Parathyroid adenoma (tissue), 2 donors: ENCODE measurements at regions not wholly inside any gene's neighbourhood (a gene's known extent, or its start where the extent isn't known, plus 50 kb on each side); places are given as distances from the start of the nearest gene placed in this dataset.

Source experiments
- H2AFZ ChIP-seq: fragments of 300-600 bp; sonication (generic); one replicate; pipeline ENCODE4 v1.7.0; 2017; ENCODE audit warnings: antibody characterized with exemption, mild to moderate bottlenecking
- H3K27ac ChIP-seq: fragments of 300-600 bp; sonication (generic); one replicate; pipeline ENCODE4 v1.7.0; 2017
- H3K27me3 ChIP-seq: fragments of 300-600 bp; sonication (generic); one replicate; pipeline ENCODE4 v1.7.0; 2017; ENCODE audit warnings: low read length; ENCODE audit not compliant: control insufficient read depth, insufficient read depth
- H3K36me3 ChIP-seq: fragments of 300-600 bp; sonication (generic); one replicate; pipeline ENCODE4 v1.7.0; 2017; ENCODE audit warnings: low read length; ENCODE audit not compliant: control insufficient read depth, insufficient read depth
- H3K4me1 ChIP-seq: fragments of 300-600 bp; sonication (generic); one replicate; pipeline ENCODE4 v1.7.0; 2017; ENCODE audit warnings: control low read depth
- H3K4me2 ChIP-seq: fragments of 300-600 bp; sonication (generic); one replicate; pipeline ENCODE4 v1.7.0; 2017; ENCODE audit warnings: low read length
- H3K4me3 ChIP-seq: fragments of 300-600 bp; sonication (generic); one replicate; pipeline ENCODE4 v1.7.0; 2017; ENCODE audit warnings: low read depth, low read length
- H3K79me2 ChIP-seq: fragments of 300-600 bp; sonication (generic); one replicate; pipeline ENCODE4 v1.7.0; 2017; ENCODE audit warnings: control low read depth
- H3K9ac ChIP-seq: fragments of 300-600 bp; sonication (generic); one replicate; pipeline ENCODE4 v1.7.0; 2017; ENCODE audit warnings: mild to moderate bottlenecking
- H3K9me3 ChIP-seq: fragments of 300-600 bp; sonication (generic); one replicate; pipeline ENCODE4 v1.7.0; 2017; ENCODE audit warnings: low read length; ENCODE audit not compliant: control insufficient read depth
- CTCF ChIP-seq: fragments of 300-600 bp; sonication (generic); IDR thresholded peaks from one replicate; pipeline ENCODE4 v1.7.0; 2017; ENCODE audit warnings: antibody characterized with exemption, mild to moderate bottlenecking
- donor health status: primary hyperparathyroidism.

DNA sequence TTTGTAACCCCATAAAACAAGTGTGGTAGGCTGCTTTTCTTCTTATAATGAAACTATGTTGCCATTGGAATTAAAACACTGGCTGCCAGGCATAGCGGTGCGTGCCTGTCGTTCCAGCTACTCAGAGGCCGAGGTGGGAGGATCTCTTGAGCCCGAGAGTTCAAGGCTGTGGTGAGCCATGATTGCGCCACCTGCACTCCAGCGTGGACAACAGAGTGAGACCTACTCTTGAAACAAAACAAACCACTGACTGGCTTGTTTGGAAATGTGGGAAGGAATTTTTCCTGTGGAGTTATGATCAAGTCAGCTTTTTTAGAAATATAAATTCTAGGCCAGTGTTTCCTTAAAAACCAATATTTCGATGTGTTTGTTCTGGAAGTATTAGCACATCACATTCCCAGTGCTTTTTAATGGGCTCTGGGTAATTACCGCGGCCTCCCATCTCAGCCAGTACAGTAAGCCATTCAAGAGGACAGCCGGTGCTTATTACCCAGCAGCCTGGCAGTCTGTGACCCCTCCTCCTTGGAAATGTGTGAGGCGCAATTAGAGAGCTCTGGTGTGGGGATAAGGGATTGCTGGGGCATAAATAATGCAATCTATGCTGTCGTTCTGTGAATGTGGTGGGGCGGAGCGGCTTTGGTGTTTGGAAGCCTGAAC lies 58.3 kb upstream of the TRAK1 start:
- Histone ChIP-seq H3K27me3 (no peaks in the 10 kb centered on the region), H3K27ac (no peak overlapping the region), H3K79me2 (peaks cover 66% of the 10 kb centered on the region), H3K4me2 (no peak overlapping the region), H2AFZ (no peak overlapping the region), H3K36me3 (no peaks in the 10 kb centered on the region), H3K9ac (no peak overlapping the region), H3K4me3 (no peak overlapping the region), H3K9me3 (no peaks in the 10 kb centered on the region), H3K4me1 (peaks cover 14% of the 10 kb centered on the region)
- no peak for TF ChIP-seq CTCF

- H3K27ac ChIP-seq = no peak overlapping the region
- no peaks in the 10 kb centered on the region for H3K9me3 ChIP-seq
- no peak overlapping the region for H3K4me3 ChIP-seq
- peaks cover 13% of the 10 kb centered on the region for H3K4me1 ChIP-seq
- peaks cover 61% of the 10 kb centered on the region for H3K79me2 ChIP-seq
- no peaks in the 10 kb centered on the region for H3K36me3 ChIP-seq
- H3K4me2 ChIP-seq = no peak overlapping the region
- no peaks in the 10 kb centered on the region for H3K27me3 ChIP-seq
- TF ChIP-seq CTCF = no peak
- no peak overlapping the region for H3K9ac ChIP-seq
- H2AFZ ChIP-seq = no peak overlapping the region
Observed at GRCh38 chr3:42031808-42032480, 59.2 kb upstream of the TRAK1 start.

GRCh38 chr3:42028474-42028873 lies 62.7 kb upstream of the TRAK1 start:
- H3K79me2 ChIP-seq = peaks cover 47% of the 10 kb centered on the region
- H3K9ac ChIP-seq = no peak overlapping the region
- no peak overlapping the region for H3K27ac ChIP-seq
- no peaks in the 10 kb centered on the region for H3K27me3 ChIP-seq
- no peak overlapping the region for H2AFZ ChIP-seq
- no peak overlapping the region for H3K4me3 ChIP-seq
- no peak overlapping the region for H3K4me2 ChIP-seq
- TF ChIP-seq CTCF = no peak
- H3K36me3 ChIP-seq = no peaks in the 10 kb centered on the region
- H3K4me1 ChIP-seq = peaks cover 21% of the 10 kb centered on the region
- no peaks in the 10 kb centered on the region for H3K9me3 ChIP-seq

GRCh38 chr3:42027571-42027970 lies 63.6 kb upstream of the TRAK1 start:
- no peaks in the 10 kb centered on the region for H3K27me3 ChIP-seq
- no peaks in the 10 kb centered on the region for H3K9me3 ChIP-seq
- no peak overlapping the region for H3K4me2 ChIP-seq
- H3K36me3 ChIP-seq = no peaks in the 10 kb centered on the region
- no peak overlapping the region for H3K9ac ChIP-seq
- H3K79me2 ChIP-seq = peaks cover 43% of the 10 kb centered on the region
- H2AFZ ChIP-seq = no peak overlapping the region
- H3K27ac ChIP-seq = no peak overlapping the region
- H3K4me3 ChIP-seq = no peak overlapping the region
- TF ChIP-seq CTCF = no peak
- H3K4me1 ChIP-seq = peaks cover 24% of the 10 kb centered on the region
